HCT116 (cell line): ENCODE measurements at regions not wholly inside any gene's neighbourhood (a gene's known extent, or its start where the extent isn't known, plus 50 kb on each side); places are given as distances from the start of the nearest gene placed in this dataset.

Experiments
- ATAC-seq: fragments of 200-7000 bp; cut with Tn5 transposase; 2 replicates; pipeline ENCODE4 v1.9.1; 2020; ENCODE audit warnings: mild to moderate bottlenecking, moderate library complexity
- BruUV-seq: library from RNA; stranded (reverse); fragments of 400-500 nt; replicated peaks from 2 replicates; lab custom pipeline; 2021; lab: Mats Ljungman, UMichigan
- CTCF ChIA-PET: fragments of 300-600 bp; sonication (Branson Sonifier 250); formaldehyde crosslinking; loops from one replicate; lab custom pipeline; 2021; ENCODE audit warnings: antibody characterized with exemption; lab: Charles Lee
- POLR2A ChIA-PET: fragments of 300-600, 350-600 bp; sonication (Branson Sonifier 250); formaldehyde crosslinking; loops from one replicate; lab custom pipeline; 2021; ENCODE audit warnings: antibody characterized with exemption; lab: Charles Lee
- RAD21 ChIA-PET, 2 experiments: fragments of 300-600 bp; sonication (Branson Sonifier 250); formaldehyde crosslinking; loops; one replicate each; lab custom pipeline; 2023; ENCODE audit warnings: low total read pairs in 2 of 2; ENCODE audit not compliant: uncharacterized antibody in 2 of 2, unreplicated experiment in 2 of 2, low non-redundant PET in 1 of 2; lab: Charles Lee
- DNase-seq: peaks from one replicate; pipeline ENCODE4 v3.0.0-alpha.2; 2010; ENCODE audit warnings: low read depth, low spot score
- H2AFZ ChIP-seq: fragments of 200-600 bp; shearing (Covaris generic), sonication (generic); 2 replicates; pipeline ENCODE4 v1.6.1; 2017; ENCODE audit warnings: low read depth, mixed run types, mixed read lengths, antibody characterized with exemption, low read length; ENCODE audit not compliant: poor library complexity, severe bottlenecking
- H3K27ac ChIP-seq: 2 replicates; pipeline ENCODE4 v1.5.1; 2012; ENCODE audit warnings: low read depth, low read length
- H3K27me3 ChIP-seq: fragments of 200-600 bp; sonication (generic); 2 replicates; pipeline ENCODE4 v1.6.1; 2016; ENCODE audit warnings: mixed run types, low read length, mixed read lengths; ENCODE audit not compliant: insufficient read depth
- H3K36me3 ChIP-seq, 2 experiments: fragments of 200-500 bp in 1 of 2; fragments of 200-600 bp in 1 of 2; sonication (Bioruptor generic) in 1 of 2; sonication (generic) in 1 of 2; 2 replicates each; pipeline versions ENCODE4 v1.5.1 to v1.6.1; 2014 to 2016; ENCODE audit warnings: low read length in 2 of 2, inconsistent platforms in 1 of 2, mixed read lengths in 1 of 2, mixed run types in 1 of 2; ENCODE audit not compliant: insufficient read depth in 2 of 2, control insufficient read depth in 1 of 2
- H3K4me1 ChIP-seq, 2 experiments: fragments of 200-600 bp in 1 of 2; sonication (generic) in 1 of 2; 2 replicates each; pipeline versions ENCODE4 v1.5.1 to v1.6.1; 2012 to 2017; ENCODE audit warnings: low read length in 2 of 2, inconsistent platforms in 1 of 2, mild to moderate bottlenecking in 1 of 2, mixed read lengths in 1 of 2, mixed run types in 1 of 2, moderate library complexity in 1 of 2; ENCODE audit not compliant: insufficient read depth in 2 of 2, control insufficient read depth in 1 of 2
- H3K4me2 ChIP-seq: fragments of 200-600 bp; sonication (generic); 2 replicates; pipeline ENCODE4 v1.6.1; 2017; ENCODE audit warnings: mixed run types, low read length, mixed read lengths
- H3K4me3 ChIP-seq, 2 experiments: fragments of 200-600 bp in 1 of 2; sonication (generic) in 1 of 2; replicated peaks in 1 of 2; 2 replicates each; pipeline ENCODE4 v1.5.1; 2011 to 2016; ENCODE audit warnings: low read length in 2 of 2, control low read depth in 1 of 2, low read depth in 1 of 2, mild to moderate bottlenecking in 1 of 2, mixed read lengths in 1 of 2, mixed run types in 1 of 2
- H3K79me2 ChIP-seq: fragments of 200-600 bp; sonication (generic); 2 replicates; pipeline ENCODE4 v1.6.1; 2017; ENCODE audit warnings: mild to moderate bottlenecking, mixed run types, low read length, moderate library complexity, mixed read lengths; ENCODE audit not compliant: insufficient read depth
- H3K9ac ChIP-seq: fragments of 200-600 bp; sonication (generic); 2 replicates; pipeline ENCODE4 v1.6.1; 2016; ENCODE audit warnings: low read length, mixed read lengths
- H3K9me2 ChIP-seq: fragments of 200-600 bp; sonication (generic), shearing (Covaris generic); 2 replicates; pipeline ENCODE4 v1.6.1; 2017; ENCODE audit warnings: mixed run types, mild to moderate bottlenecking, moderate library complexity; ENCODE audit not compliant: insufficient read depth
- H3K9me3 ChIP-seq, 2 experiments: fragments of 200-500 bp in 1 of 2; fragments of 200-600 bp in 1 of 2; sonication (Bioruptor generic) in 1 of 2; sonication (generic) in 1 of 2; 2 replicates each; pipeline ENCODE4 v1.6.1; 2014 to 2017; ENCODE audit warnings: low read length in 2 of 2, mixed read lengths in 2 of 2, inconsistent platforms in 1 of 2, low read depth in 1 of 2, mild to moderate bottlenecking in 1 of 2, mixed run types in 1 of 2, moderate library complexity in 1 of 2; ENCODE audit not compliant: control insufficient read depth in 1 of 2, insufficient read depth in 1 of 2
- H4K20me1 ChIP-seq: fragments of 200-600 bp; sonication (generic), shearing (Covaris generic); 2 replicates; pipeline ENCODE4 v1.6.1; 2017; ENCODE audit warnings: mixed run types, mild to moderate bottlenecking, moderate library complexity; ENCODE audit not compliant: insufficient read depth
- CBX3 ChIP-seq: IDR thresholded peaks from 2 replicates; pipeline ENCODE4 v1.6.1; 2012; ENCODE audit warnings: low read depth
- CTCF ChIP-seq, 3 experiments: fragments of 200-600 bp in 1 of 3; sonication (generic) in 1 of 3; IDR thresholded peaks in 2 of 3; conservative IDR thresholded peaks in 1 of 3; 2 replicates each; pipeline ENCODE4 v1.5.1; 2012 to 2017; ENCODE audit warnings: low read depth in 2 of 3, low read length in 2 of 3, antibody characterized with exemption in 1 of 3, borderline replicate concordance in 1 of 3, control low read depth in 1 of 3, mild to moderate bottlenecking in 1 of 3, mixed read lengths in 1 of 3, mixed run types in 1 of 3, moderate library complexity in 1 of 3; ENCODE audit not compliant: insufficient read depth in 1 of 3
- EGR1 ChIP-seq: IDR thresholded peaks from 2 replicates; pipeline ENCODE4 v1.6.1; 2012; ENCODE audit warnings: low read depth
- ELF1 ChIP-seq: IDR thresholded peaks from 2 replicates; pipeline ENCODE4 v1.6.1; 2012; ENCODE audit warnings: low read depth, borderline replicate concordance
- EZH2 ChIP-seq: fragments of 200-600 bp; sonication (generic); IDR thresholded peaks from 2 replicates; pipeline ENCODE4 v1.6.1; 2017; ENCODE audit warnings: antibody characterized with exemption, mixed run types
- EZH2phosphoT487 ChIP-seq: fragments of 200-600 bp; IDR thresholded peaks from 2 replicates; pipeline ENCODE4 v1.6.1; 2018; ENCODE audit warnings: antibody characterized with exemption, borderline replicate concordance
- FOSL1 ChIP-seq: IDR thresholded peaks from 2 replicates; pipeline ENCODE4 v1.6.1; 2012; ENCODE audit warnings: low read depth
- JUND ChIP-seq: IDR thresholded peaks from 2 replicates; pipeline ENCODE4 v1.6.1; 2012
- MAX ChIP-seq: IDR thresholded peaks from 2 replicates; pipeline ENCODE4 v1.6.1; 2012
- POLR2AphosphoS5 ChIP-seq: IDR thresholded peaks from 2 replicates; pipeline ENCODE4 v1.6.1; 2011; ENCODE audit warnings: mild to moderate bottlenecking, low read depth, low read length, moderate library complexity
- RAD21 ChIP-seq: IDR thresholded peaks from 2 replicates; pipeline ENCODE4 v1.6.1; 2012; ENCODE audit warnings: low read depth, mild to moderate bottlenecking
- SIN3A ChIP-seq: IDR thresholded peaks from 2 replicates; pipeline ENCODE4 v1.6.1; 2012; ENCODE audit warnings: low read depth
- SP1 ChIP-seq: IDR thresholded peaks from 2 replicates; pipeline ENCODE4 v1.6.1; 2012; ENCODE audit warnings: low read depth
- TCF7L2 ChIP-seq: IDR thresholded peaks from 2 replicates; pipeline ENCODE4 v1.7.0; 2011; ENCODE audit warnings: borderline replicate concordance, inconsistent platforms; ENCODE audit not compliant: insufficient read depth, insufficient read length; ENCODE audit errors: extremely low read depth
- YY1 ChIP-seq: IDR thresholded peaks from 2 replicates; pipeline ENCODE4 v1.6.1; 2011; ENCODE audit warnings: low read length, low read depth, moderate library complexity, mild to moderate bottlenecking; ENCODE audit not compliant: insufficient replicate concordance; ENCODE audit errors: extremely low read depth
- ZBTB33 ChIP-seq: IDR thresholded peaks from 2 replicates; pipeline ENCODE4 v1.6.1; 2011; ENCODE audit warnings: mild to moderate bottlenecking, low read length, moderate library complexity; ENCODE audit not compliant: insufficient replicate concordance; ENCODE audit errors: extremely low read depth
- ZFX ChIP-seq: fragments of 450-650 bp; IDR thresholded peaks from 2 replicates; pipeline ENCODE4 v1.6.1; 2017
- ZNF274 ChIP-seq: fragments of 200-500 bp; sonication (Bioruptor generic); IDR thresholded peaks from 2 replicates; pipeline ENCODE4 v1.6.1; 2014; ENCODE audit warnings: mild to moderate bottlenecking, low read depth, low read length, inconsistent platforms
- intact Hi-C: fragments of 100-400 bp; cut with micrococcal nuclease; formaldehyde crosslinking; loops from 2 replicates; pipeline ENCODE4 v1.10.0; 2022

GRCh38 chr2:118689033-118689432 lies 158.4 kb downstream of the EN1 start:
- POLR2A ChIA-PET, result no interaction called here
- no peak overlapping the region for H3K4me3 ChIP-seq
- H3K27ac ChIP-seq, result no peak overlapping the region
- H3K4me1 ChIP-seq, result peaks cover 0 to 6% of the 10 kb centered on the region in 2 experiments; a peak in 1 of 4 replicates
- H3K9me3 ChIP-seq, result no peaks in the 10 kb centered on the region
- no peak for DNase-seq
- no peaks in the 10 kb centered on the region for H3K9me2 ChIP-seq
- H3K27me3 ChIP-seq, result no peaks in the 10 kb centered on the region
- TF ChIP-seq TCF7L2, result no peak
- no peak for TF ChIP-seq SIN3A
- no peak for TF ChIP-seq EZH2
- TF ChIP-seq MAX, result no peak
- no peak for TF ChIP-seq ZFX
- TF ChIP-seq CBX3, result no peak
- TF ChIP-seq SP1, result no peak
- TF ChIP-seq JUND, result no peak
- TF ChIP-seq POLR2AphosphoS5, result no peak
- no peak for TF ChIP-seq ZNF274
- TF ChIP-seq YY1, result no peak
- TF ChIP-seq, all 23 proteins: peak for 0
- intact Hi-C loops, result no loop called here
- H4K20me1 ChIP-seq, result no peaks in the 10 kb centered on the region
- no TSS peak for BruUV-seq
- H3K79me2 ChIP-seq, result no peaks in the 10 kb centered on the region
- no peak overlapping the region for H3K4me2 ChIP-seq
- ChIA-PET CTCF (no interaction called here), RAD21 (no interaction called here)
- no peak overlapping the region for H3K9ac ChIP-seq
- no peak for ATAC-seq
- no peaks in the 10 kb centered on the region for H3K36me3 ChIP-seq
- no peak overlapping the region for H2AFZ ChIP-seq

GRCh38 chr2:118687698-118688097 lies 159.8 kb downstream of the EN1 start:
- no TSS peak for BruUV-seq
- Histone ChIP-seq H3K79me2 (no peaks in the 10 kb centered on the region), H3K9me2 (no peaks in the 10 kb centered on the region), H3K27ac (no peak overlapping the region), H2AFZ (no peak overlapping the region), H3K36me3 (no peaks in the 10 kb centered on the region), H3K9ac (no peak overlapping the region), H3K4me1 (peaks cover 0 to 6% of the 10 kb centered on the region in 2 experiments; a peak in 1 of 4 replicates), H3K4me2 (no peak overlapping the region), H3K27me3 (no peaks in the 10 kb centered on the region), H3K9me3 (no peaks in the 10 kb centered on the region), H3K4me3 (no peak overlapping the region), H4K20me1 (no peaks in the 10 kb centered on the region)
- ChIA-PET POLR2A (no interaction called here), CTCF (no interaction called here), RAD21 (no interaction called here)
- intact Hi-C loops, result no loop called here
- ATAC-seq (no peak), DNase-seq (no peak)
- TF ChIP-seq MAX (no peak), SIN3A (no peak), ELF1 (no peak), POLR2AphosphoS5 (no peak), ZBTB33 (no peak), CTCF (IDR thresholded peaks at IDR 0.05 in 2 of 3, conservative IDR thresholded peaks at IDR 0.05 in 1 of 3; ENCODE audit: borderline replicate concordance in 1 of 3, insufficient read depth in 1 of 3, low read depth in 2 of 3, low read length in 2 of 3) (no peak), FOSL1 (no peak), CBX3 (no peak), EZH2phosphoT487 (no peak), EGR1 (no peak), RAD21 (no peak), EZH2 (no peak)
